ENCODE measurements at regions not wholly inside any gene's neighbourhood (a gene's known extent, or its start where the extent isn't known, plus 50 kb on each side); places are given as distances from the start of the nearest gene placed in this dataset.
A peak's percentile ranks its signal among the peaks of the same experiment; 100 is the strongest.
"Not testable (repeated sequence)": the region's sequence is repeated elsewhere in the genome, so short reads cannot be mapped to it uniquely, and the experiment has no call there.

DNA sequence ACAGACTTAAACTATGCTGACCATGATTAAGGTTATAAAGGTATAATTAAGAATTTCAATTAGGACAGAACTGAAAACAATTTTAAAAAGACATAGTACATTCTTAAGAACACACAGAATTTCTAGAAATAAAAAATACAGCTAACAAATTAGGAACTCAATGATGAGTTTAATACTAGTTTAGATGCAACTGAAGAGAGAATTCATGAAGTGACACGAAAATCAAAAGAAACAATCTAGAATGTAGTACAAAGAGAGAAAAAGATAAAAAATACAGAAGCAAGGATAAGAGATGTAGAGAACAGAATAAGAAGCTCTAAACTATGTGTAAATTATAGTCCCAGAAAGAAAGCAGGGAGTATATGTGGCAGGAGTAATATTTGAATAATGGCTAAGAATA lies 187.8 kb upstream of the KRR1 start:
- peak; percentile 76 for FAIRE-seq

GRCh38 chr12:75698052-75698451 lies 186.6 kb upstream of the KRR1 start:
- no peak for FAIRE-seq

DNA sequence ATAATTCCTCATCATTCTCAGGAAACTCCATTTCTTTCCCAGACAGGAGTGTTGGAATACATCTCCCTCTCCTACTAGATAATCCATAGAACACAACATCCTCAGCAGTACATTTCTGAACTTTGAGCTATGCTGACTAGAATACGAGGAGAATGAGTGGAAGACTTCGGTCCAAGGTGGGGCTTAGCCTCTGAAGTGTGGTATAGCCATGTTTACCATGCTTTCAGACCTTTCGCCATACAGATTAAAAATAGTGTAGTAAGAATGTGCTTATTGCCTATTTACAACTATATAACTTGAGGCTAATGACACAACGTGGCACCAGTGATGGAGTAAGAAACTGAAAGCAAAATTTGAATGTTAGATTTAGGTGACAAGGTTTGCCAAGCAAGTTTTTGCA lies 184.5 kb upstream of the KRR1 start:
- no peak for FAIRE-seq

- FAIRE-seq, result no peak
These were observed 183.3 kb upstream of the KRR1 start for GRCh38 chr12:75694534-75695268.

DNA sequence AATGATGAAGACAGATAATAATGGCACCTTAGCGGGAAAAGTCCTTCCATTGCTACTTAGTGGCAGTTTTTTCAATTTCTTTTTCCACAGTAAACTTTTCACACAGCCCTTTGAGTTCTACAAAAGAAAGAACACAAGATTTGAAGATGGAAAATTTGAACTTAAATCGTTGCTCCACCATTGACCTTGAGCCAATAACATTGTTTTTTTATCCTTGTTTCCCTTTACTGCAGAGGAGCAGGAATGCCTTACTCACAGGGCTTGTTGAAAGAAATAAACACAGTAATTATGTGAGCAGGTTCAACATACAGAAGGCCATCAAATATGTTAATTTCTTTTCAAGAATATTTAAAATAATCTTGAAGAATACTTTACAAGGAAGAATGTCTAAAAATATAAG lies 181.5 kb upstream of the KRR1 start:
- FAIRE-seq, result peak; percentile 6

DNA sequence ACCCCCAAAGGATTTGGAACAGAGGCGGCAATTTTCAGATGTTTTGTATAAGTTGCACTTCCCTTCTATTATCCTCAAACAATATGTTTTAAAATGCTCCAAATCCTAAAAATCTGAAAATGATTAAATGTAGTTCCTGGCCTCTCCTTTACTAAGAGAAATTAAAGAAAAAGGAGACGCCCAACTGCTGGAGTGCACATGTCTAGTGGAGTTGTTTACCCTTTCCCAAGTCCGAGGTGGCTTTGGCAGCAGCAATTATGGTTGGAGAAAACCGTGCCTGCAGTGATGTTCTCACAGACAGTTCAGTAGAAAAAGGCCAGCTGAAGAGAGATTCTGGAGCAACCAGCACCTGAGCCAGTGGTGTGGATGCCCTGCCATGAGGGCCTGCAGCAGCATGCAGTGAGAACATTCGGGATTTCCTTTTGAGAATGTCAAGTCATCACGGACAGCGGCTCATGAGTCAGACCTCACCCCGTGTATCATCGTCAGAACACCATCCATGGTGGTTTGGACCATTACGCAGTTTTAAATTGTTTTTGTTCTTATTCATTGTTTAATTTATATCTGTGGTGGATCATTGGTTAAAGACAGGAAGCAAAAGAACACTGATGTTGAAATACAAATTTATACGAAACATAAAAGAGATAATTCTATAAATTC lies 179.0 kb upstream of the KRR1 start:
- FAIRE-seq, result no peak

GRCh38 chr12:75686233-75686632 lies 174.8 kb upstream of the KRR1 start:
- not testable (repeated sequence) for FAIRE-seq

- FAIRE-seq, result no peak
These were observed 174.3 kb upstream of the KRR1 start for GRCh38 chr12:75685617-75686225.

DNA sequence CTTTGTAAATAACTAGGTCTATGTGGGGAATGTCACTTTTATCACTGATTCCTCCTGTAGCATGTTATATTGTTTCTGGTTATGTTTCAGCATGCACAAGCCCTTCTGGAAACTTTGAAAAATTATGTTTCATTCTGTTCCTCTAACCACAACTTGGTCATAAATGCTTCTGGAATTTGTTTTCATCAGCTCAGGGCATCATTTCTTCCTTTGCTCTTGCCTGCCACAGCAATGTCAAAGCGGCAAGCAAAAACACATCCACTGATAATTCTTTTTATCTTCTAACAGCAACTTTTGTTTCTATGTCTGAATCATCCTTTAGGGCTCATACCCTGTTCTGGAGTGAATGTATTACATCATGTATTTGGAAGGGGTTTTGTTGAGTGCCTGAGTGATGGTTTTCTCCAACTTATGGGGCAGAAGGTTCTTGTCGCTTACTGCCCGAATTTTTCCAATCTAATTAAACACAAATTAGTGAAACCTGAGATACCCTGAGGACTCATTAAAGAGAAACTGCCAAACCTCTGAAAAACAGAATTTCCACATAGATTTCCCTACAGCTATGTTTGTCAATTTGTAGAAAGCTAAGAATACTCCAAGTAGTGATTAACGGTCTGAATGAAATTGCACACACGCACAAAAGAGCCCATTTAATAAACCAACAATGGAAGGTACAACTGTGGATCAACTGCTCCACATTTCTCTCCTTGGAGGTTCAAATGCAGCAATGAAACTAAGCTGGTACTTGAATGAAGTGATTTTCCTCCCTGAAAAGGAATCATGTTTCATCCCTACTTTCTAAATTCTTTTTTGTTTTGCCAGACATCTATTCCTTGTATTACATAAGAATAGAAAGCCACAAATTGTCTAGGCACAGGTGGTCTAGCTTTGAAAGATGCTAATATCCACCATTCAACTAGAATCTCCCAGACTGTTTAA lies 173.5 kb upstream of the KRR1 start:
- no peak for FAIRE-seq

GRCh38 chr12:75683995-75684586 lies 172.7 kb upstream of the KRR1 start:
- FAIRE-seq, result not testable (repeated sequence)

GRCh38 chr12:75683220-75683619 lies 171.8 kb upstream of the KRR1 start:
- FAIRE-seq, result no peak

GRCh38 chr12:75677522-75677921 lies 166.1 kb upstream of the KRR1 start:
- no peak for FAIRE-seq

DNA sequence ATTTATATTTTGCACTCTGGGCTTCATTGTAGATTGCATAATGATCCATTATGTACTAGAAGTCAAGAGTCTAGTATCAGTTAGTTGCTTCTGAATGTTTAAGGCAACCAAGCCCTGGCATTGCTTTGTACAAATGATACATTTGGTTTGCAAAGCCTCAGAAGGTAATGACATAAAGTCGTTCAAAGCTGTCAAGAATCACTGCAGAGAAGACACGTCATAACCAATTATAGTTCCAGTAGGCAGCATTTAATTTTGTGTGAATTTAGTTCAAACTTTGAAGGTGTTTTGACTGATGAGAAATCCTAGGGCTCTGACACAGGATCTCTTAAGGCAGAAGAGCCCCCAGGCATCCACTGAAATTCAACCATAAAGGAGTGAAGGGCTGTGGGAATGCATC lies 163.0 kb upstream of the KRR1 start:
- no peak for FAIRE-seq

- no peak for FAIRE-seq
These were observed 160.8 kb upstream of the KRR1 start for GRCh38 chr12:75672200-75672599.

- no peak for FAIRE-seq
These were observed 158.8 kb upstream of the KRR1 start for GRCh38 chr12:75670216-75670615.

GRCh38 chr12:75666939-75667334 lies 155.5 kb upstream of the KRR1 start:
- FAIRE-seq, result peak; percentile 55

GRCh38 chr12:75666126-75666938 lies 154.9 kb upstream of the KRR1 start:
- peak; percentile 43 for FAIRE-seq

DNA sequence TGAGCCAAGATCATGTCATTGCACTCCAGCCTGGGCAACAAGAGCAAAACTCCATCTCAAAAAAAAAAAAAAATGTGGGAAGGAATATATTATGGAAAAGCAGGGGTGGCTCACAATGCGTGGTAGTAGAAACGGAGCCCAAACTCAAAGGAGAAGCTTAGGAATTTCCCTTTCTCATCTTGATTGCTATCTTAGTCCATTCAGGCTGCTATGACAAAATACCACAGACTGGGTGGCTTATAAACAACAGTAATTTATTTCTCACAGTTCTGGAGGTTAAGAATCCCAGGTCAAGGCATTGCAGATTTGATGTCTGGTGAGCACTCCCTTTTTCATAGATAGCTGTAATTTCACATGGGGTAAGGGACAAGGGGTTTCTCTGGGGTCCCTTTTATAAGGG lies 153.8 kb upstream of the KRR1 start:
- FAIRE-seq, result no peak

DNA sequence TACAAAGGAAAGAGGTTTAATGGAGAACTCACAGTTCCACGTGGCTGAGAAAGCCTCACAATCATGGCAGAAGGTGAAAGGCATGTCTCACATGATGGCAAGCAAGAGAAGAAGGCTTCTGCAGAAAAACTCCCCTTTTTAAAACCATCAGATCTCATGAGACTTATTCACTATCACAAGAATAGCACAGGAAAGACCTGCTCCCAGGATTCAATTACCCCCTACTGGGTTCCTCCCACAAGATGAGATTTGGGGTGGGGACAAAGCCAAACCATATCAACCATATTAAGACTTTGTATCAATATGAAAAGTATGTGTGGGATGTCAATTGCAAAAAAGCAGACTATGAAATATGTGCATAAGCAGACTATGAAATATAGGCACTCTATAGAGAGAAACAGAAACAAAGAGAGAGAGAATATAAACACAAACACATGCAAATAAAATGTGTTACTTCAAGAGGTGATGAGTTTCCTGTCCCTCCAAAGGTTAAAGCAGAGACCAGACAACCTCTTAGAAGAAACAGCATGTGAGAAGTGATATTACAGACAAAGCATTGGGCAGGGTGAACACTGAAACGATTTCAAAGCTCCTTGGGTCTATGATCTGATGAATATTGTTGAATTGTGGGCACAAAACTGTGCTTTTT lies 151.2 kb upstream of the KRR1 start:
- peak; percentile 29 for FAIRE-seq

DNA sequence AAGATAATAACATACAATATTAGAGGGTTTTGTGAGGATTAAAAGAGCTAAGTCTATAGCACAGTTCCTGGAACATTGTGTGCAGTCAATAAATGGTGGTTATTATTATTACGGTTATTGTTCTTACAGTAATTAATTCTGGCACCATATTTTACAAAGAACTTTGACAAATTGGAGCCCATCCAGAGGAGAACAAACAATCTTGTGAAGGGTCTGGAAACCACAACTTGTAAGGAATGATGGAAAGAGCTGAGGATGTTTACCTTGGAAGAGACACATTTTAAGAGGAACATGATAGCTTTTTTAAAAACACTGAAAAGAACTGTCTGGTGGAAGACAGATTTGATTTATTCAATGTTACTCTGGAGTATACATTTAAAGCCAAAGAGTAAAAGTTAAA lies 150.5 kb upstream of the KRR1 start:
- FAIRE-seq, result peak; percentile 94

- FAIRE-seq, result no peak
These were observed 149.5 kb upstream of the KRR1 start for GRCh38 chr12:75660805-75661404.

All from A204.1 (cell line).